AG10803 (cell line): ENCODE measurements at regions not wholly inside any gene's neighbourhood (a gene's known extent, or its start where the extent isn't known, plus 50 kb on each side); places are given as distances from the start of the nearest gene placed in this dataset.

Experiments used
- DNase-seq: peaks from one replicate; pipeline ENCODE4 v3.0.0; 2010; ENCODE audit warnings: low read depth
- H3K4me3 ChIP-seq: 2 replicates; pipeline ENCODE4 v1.5.1; 2011; ENCODE audit warnings: mild to moderate bottlenecking, low read length, control low read depth
- TF ChIP-seq, protein P1 (sequence below): conservative IDR thresholded peaks from 2 replicates; pipeline ENCODE4 v1.5.1; 2011; ENCODE audit warnings: mild to moderate bottlenecking, low read length, control low read depth, inconsistent platforms

DNA sequence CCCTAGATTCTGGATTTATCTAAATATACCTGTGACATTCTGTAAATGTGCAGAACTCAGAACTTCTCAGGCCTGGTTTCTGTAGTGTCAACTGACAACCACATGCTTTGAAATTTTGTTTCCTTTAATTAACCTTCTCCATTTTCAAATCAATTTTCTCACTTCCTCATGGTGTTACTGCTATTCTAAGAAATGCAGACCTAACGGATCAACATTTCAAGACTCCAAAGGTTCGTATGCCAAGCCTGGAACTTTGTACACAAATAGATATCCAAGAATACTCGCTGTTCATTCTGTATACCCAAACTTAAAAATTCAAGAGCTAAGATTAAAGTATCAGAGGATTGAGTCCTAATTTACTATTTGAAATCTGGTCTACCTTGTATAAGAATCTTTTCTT lies 88.1 kb downstream of the SLC24A2 start:
- TF ChIP-seq, protein P1, sequence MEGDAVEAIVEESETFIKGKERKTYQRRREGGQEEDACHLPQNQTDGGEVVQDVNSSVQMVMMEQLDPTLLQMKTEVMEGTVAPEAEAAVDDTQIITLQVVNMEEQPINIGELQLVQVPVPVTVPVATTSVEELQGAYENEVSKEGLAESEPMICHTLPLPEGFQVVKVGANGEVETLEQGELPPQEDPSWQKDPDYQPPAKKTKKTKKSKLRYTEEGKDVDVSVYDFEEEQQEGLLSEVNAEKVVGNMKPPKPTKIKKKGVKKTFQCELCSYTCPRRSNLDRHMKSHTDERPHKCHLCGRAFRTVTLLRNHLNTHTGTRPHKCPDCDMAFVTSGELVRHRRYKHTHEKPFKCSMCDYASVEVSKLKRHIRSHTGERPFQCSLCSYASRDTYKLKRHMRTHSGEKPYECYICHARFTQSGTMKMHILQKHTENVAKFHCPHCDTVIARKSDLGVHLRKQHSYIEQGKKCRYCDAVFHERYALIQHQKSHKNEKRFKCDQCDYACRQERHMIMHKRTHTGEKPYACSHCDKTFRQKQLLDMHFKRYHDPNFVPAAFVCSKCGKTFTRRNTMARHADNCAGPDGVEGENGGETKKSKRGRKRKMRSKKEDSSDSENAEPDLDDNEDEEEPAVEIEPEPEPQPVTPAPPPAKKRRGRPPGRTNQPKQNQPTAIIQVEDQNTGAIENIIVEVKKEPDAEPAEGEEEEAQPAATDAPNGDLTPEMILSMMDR: no peak
- H3K4me3 ChIP-seq: no peak overlapping the region
- DNase-seq: no peak

DNA sequence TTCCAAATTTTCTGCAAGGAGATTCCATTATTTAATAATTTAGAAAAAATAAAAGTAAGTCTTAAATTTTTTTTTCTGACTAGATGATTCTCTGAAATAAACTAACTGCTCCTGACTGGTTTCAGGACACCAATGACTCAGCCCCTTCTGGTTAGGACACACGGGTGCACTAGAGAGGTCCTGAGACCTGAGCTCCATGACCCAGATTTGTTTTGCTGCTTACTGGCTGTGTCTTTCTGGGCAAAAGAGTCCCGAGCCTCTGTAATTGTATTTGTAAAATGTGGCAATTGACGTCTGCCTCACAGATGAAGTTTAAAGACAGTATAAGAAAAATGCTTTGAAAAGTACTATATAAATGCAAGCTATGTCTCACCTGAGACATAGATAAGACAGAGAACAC lies 89.1 kb downstream of the SLC24A2 start:
- TF ChIP-seq, protein P1: no peak
- DNase-seq: no peak
- H3K4me3 ChIP-seq: no peak overlapping the region

DNA sequence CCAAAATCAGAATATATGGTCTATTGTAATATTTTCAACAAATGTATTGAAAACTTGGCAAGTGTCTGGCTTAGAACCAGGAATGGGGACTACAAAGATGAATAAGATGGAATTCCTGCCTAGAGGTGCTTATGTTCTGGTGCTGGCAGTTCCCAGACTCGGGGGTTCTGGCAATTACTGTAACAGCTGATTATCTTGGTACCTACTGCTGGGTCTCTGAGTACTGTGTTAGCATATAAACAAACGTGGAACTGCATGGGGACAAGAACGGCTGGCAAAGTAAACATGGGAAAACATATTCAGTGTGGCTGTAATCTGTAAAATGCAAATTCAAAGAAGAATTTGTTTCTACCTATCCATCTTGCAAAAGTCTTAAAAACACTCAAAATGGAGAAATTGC lies 89.9 kb downstream of the SLC24A2 start:
- TF ChIP-seq, protein P1: no peak
- H3K4me3 ChIP-seq: no peak overlapping the region
- no peak for DNase-seq

DNA sequence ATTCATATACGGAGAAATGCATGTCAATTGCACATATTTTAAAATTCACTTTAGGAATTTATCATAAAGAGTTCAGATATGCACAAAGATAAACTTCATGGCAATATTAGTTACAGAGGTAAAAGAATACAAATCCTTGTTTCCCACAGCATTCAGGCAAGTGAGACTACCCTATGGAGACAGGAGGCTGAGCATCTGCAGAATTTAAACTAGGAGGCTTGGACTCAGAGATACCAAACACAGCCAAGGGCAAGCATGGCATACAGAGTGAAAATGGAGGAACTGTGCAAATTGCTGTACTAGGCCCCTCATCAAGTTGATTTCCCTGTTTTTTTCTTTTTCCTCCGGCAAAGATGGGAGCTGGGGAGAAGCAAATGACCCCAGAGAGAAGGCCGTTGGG lies 94.2 kb downstream of the SLC24A2 start:
- no peak for DNase-seq
- H3K4me3 ChIP-seq: no peak overlapping the region
- TF ChIP-seq, protein P1: no peak

DNA sequence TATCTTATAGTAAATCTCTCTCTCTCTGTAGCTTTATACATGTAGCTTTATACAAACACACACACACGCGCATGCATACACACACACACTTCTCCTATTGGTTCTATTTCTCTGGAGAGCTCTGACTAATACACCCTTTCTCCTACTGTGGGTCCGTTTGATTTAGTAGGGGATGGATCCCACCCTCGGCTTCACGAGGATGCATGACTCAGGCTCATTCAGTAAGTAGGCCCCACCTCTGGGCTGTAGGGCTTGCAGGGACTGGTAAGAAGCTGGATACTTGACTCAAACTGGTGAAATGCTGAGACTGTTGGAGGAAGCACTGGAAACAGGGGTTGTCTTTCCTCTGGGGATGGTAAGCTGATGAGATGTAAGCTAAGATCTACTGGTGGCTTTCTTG lies 98.7 kb downstream of the SLC24A2 start:
- TF ChIP-seq, protein P1: no peak
- no peak for DNase-seq
- H3K4me3 ChIP-seq: no peak overlapping the region

DNA sequence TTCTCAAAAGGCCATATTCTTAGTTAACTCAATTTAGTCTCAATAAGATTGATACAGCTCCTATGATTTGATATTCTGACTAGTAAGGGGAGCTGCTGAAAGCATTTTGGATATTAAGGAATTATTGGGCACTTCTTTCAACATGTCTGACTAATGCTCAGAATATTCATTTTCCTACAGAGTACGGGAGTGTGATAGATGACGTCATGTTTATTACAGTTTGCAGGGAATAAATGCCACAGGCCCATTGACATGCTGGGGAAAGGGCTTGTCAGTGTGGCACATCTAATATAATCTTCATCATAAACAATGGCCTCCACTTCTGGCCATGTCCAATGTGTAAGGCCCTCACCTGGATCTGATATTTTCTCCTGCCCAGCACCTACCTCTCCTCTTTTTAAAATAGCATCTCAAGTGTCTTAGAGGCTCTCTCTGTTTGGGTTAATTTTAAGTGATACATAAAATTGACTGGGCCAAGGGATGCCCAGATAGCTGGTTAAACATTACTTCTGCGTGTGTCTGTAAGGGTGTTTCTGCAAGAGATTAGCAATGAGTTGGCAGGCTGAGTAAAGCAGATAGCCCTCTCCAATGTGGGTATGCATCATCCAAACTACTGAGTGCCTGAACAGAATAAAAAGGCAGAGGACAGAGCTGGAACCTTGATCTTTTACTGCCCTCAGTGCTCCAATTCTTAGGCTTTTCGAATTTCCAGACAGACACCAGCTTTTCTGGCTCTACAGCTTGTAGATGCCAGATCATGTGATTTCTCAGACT lies 99.3 kb downstream of the SLC24A2 start:
- TF ChIP-seq, protein P1: no peak
- no peak for DNase-seq
- H3K4me3 ChIP-seq: no peak overlapping the region

DNA sequence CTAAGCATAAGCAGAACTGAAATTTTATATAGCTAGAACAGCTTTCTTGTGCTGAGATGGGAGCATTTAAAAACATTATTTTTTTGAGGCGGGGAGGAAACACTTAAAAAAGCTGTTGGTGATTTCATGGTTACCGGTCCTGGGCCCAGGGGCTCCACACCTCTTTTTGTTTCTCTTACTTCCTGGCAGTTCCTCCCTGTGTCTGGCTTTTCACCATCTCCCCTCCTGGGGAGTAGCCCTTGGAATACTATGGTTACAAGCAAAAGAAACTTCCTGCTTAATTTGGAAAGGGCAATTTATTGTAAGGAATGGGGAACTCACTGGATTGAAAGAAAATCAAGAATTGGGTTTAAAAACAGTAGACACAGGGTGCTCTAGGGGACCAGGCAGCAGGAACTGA lies 105.1 kb downstream of the SLC24A2 start:
- no peak overlapping the region for H3K4me3 ChIP-seq
- TF ChIP-seq, protein P1: no peak
- DNase-seq: no peak
